GM19351 (cell line): ENCODE measurements at regions not wholly inside any gene's neighbourhood (a gene's known extent, or its start where the extent isn't known, plus 50 kb on each side); places are given as distances from the start of the nearest gene placed in this dataset.
A peak's percentile ranks its signal among the peaks of the same experiment; 100 is the strongest.
"Not testable (repeated sequence)": the region's sequence is repeated elsewhere in the genome, so short reads cannot be mapped to it uniquely, and the experiment has no call there.

Experiments used
- ATAC-seq: cut with Tn5 transposase; IDR thresholded peaks from one replicate; pipeline ENCODE4 v1.9.1; 2021; ENCODE audit warnings: mild to moderate bottlenecking, moderate library complexity; ENCODE audit not compliant: unreplicated experiment

DNA sequence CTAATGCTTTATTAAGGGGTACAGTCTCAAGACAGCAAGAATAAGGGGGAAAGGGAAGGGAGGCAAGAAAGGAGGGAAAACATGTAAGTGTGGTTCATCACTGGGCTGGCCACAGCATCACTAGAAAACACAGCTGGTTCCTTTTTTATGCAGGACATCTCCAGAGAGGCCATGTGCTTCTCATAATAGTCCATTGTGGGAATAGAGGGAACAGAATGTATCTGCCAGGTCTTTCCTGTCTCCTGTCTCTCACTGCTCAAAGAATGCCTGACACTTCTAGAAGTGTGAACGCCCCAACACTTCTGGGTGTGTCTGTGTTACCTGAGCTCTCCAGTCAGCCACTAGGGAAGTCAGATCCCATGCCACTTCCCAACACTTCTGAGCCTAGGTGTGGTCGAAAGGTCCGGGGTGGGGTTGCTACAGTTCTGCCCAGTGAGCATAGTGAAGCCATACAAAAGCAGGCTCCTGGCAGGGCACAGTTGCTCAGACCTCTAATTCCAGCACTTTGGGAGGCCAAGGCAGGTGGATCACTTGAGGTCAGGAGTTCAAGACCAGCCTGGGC lies 255.6 kb upstream of the SLC30A5 start:
- ATAC-seq, result no peak

GRCh38 chr5:68839019-68839552 lies 254.7 kb upstream of the SLC30A5 start:
- no peak for ATAC-seq

DNA sequence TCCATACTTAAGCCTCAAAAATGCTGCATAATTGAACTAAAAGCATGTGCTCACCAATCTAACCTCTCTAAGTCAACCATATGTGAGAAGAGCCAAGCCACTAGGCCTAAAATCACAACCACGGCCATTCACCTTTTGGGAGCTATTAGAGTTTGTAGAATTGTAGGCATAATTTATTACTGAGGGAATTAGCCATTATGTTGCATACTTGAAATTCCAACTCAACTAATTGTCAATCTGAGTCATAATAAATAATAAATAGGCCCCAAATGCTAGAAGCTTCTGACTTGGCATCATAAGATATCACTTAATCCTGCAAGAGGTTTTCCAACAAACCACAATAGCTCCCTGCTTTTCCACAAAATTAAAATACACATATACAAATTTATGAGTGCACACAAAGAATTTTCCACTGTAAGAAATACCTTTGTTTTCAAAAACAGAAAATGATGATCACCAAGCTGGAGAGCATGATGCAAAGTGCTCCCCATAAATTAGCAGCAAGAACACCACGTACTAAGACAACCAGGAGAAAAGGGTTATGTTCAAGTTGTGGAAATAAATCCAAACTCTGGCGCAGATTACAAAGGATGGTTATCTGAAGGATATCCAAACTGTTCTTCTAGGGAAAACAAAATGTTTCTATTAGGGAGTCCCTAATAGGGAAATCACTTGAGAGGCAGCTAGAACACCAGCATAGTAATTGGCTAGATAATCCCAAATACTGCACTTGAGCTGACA lies 250.0 kb upstream of the SLC30A5 start:
- ATAC-seq, result no peak

DNA sequence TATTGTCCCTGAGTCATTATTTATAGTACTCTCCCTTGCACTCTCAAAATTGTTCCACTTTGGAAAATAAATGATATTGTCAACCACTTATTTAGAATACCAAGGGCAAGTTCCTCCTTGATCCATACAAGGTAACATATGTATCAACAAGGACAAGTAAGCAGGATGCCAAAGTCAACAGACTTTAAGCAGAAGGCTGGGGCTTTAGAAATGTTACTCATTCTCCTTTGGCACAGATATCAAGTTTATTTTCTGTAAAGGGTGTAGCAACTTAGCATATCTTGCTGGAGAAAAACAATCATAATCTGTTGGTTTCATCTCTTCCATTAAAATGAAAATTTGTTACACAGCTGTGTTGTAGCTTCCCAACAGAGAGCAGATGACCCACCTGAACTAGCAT lies 248.7 kb upstream of the SLC30A5 start:
- no peak for ATAC-seq

- no peak for ATAC-seq
Observed at GRCh38 chr5:68846828-68847227, 247.0 kb upstream of the SLC30A5 start.

DNA sequence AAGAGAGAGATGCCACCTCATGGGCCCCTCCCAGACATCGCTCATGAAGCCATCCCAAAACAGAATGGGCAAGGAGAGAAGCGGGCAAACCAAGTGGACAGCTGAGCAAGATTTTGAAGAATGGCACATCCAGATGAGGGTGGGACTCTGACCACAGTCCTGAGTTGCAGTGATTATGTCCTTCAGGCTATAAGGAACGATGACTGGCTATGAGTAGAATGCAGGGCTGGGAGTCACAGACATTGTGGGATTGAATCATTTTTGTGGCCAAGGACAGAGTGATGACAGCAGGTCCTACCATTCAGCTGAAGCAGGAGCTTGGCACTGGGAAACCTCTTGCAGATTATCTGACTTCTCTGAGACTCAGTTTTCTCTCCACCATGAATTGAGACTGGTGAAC lies 245.7 kb upstream of the SLC30A5 start:
- no peak for ATAC-seq

GRCh38 chr5:68849103-68849502 lies 244.7 kb upstream of the SLC30A5 start:
- ATAC-seq, result no peak

DNA sequence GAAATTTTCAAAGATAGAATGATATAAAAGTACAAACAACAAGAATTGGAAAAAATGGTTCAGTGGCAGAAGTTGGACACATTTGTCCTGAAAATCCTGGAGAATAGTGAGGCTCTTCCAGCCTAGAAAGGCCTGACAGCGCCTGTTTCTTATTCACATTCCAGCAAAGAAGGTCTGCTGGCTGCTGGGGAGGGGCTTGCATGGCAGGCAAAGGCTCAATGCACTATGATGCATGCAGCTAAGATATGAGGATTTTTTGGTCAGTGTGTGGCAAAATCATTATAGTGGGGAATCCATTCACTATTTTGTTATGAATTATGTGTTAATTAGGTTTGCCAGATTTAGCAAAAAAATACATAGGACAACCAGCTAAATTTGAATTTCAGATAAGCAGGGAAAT lies 243.9 kb upstream of the SLC30A5 start:
- ATAC-seq, result no peak

GRCh38 chr5:68861099-68861498 lies 232.7 kb upstream of the SLC30A5 start:
- ATAC-seq, result no peak

GRCh38 chr5:68862560-68862959 lies 231.3 kb upstream of the SLC30A5 start:
- no peak for ATAC-seq

GRCh38 chr5:68865192-68865591 lies 228.6 kb upstream of the SLC30A5 start:
- not testable (repeated sequence) for ATAC-seq

DNA sequence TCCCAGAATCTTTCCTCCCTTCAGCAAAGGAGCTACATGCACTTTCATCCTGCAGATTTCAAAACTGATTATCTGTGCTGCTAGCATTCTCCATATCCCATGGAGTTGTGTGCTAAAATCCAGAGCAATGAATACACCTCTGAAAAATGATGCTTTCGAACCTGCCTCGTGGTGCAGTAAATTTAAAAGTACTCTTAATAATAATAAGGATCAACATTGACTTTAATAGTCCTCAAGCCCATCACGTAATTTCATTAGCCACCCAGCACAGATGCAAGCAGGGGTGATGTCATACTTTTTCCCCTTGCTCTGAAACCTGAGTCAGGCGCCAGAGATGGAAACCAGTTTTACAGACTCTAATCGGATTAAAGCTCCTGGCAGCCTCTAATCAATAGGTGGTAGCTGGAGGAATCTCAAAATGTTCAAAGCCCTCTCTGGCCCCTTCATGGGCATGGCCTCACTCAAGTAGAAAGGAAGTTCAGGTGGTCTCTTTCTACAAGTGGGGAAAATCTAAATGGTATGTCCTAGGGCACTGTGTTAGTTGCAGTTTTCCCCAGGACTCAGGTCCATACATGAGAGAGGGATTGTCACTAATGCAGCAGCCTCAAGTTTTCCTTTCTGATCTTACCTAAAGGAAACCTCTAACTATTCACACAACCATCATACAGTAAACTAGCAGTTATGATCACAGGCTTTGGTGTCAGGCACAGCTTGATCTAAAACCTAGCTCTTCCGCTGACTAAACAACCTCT lies 221.6 kb upstream of the SLC30A5 start:
- no peak for ATAC-seq

DNA sequence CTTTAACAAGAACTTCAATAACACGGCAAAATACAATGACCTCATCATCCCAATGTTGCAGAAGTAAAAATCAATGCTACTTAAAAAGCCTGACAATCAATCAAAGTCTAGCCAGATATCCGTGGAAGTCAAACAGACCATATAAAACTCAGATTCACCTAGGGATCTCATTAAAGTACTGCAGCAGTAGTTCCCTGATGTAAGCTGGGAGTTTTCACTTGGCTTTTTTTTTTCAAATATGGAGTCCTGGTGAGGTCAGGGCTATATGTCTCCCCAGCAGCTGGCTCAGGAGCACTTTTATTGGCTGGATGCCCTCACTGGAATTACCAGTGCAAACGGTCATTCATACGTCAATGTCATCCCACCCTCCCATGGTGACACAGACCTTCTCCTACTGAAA lies 220.6 kb upstream of the SLC30A5 start:
- ATAC-seq, result no peak

DNA sequence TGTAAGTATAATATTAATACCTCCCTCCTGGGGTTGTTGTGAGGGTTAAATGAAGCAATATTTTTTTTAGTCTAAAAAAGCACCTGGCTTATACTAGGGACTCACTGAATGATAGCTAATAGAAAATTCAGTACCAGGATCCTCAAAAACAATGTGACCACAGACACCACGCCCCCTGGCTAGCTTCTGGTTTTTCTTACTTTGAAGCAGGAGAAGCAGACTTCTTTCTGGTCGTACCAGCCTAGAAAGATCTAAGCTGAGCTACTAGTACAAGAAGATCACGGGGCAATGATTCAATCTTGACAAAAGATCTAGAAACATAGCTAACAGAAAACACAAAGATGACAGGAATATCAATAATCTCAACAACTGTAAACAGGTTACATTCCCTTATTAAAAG lies 218.5 kb upstream of the SLC30A5 start:
- ATAC-seq, result no peak

- ATAC-seq, result no peak
Observed at GRCh38 chr5:68883436-68883835, 210.4 kb upstream of the SLC30A5 start.

- no peak for ATAC-seq
Observed at GRCh38 chr5:68884144-68884754, 209.6 kb upstream of the SLC30A5 start.

GRCh38 chr5:68884883-68885282 lies 208.9 kb upstream of the SLC30A5 start:
- peak; percentile 53 for ATAC-seq

DNA sequence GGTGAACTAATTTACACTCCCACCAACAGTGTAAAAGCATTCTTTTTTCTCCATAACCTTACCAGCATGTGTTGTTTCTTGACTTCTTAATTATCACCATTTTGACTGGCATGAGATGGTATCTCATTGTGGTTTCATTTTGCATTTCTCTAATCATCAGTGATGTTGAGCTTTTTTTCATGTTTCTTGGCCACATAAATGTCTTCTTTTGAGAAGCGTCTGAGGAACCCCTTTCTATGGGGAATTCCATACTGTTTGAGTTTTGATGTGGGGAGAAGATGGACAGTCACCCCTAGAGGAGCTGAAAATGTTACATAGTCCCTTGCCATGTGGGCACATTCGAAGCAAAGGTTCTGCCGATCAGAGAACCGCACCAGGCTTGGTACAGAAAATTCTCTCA lies 207.0 kb upstream of the SLC30A5 start:
- no peak for ATAC-seq

DNA sequence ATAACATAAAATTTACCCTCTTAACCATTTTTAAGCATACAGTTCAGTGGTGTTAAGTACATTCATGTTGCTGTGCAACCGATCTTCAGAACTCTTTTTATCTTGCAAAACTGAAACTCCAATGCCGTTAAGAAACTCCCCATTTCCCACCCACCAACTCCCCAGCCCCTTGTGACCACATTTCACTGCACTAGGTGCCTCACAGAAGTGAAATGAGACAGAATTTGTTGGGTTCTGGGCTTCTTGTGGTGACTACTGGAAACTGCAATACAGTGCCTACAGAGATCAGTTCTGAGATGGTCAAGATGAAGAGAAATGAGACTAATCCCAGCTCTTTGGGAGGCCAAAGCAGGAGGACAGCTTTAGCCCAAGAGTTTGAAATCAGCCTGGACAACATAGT lies 202.1 kb upstream of the SLC30A5 start:
- ATAC-seq, result peak; percentile 95

DNA sequence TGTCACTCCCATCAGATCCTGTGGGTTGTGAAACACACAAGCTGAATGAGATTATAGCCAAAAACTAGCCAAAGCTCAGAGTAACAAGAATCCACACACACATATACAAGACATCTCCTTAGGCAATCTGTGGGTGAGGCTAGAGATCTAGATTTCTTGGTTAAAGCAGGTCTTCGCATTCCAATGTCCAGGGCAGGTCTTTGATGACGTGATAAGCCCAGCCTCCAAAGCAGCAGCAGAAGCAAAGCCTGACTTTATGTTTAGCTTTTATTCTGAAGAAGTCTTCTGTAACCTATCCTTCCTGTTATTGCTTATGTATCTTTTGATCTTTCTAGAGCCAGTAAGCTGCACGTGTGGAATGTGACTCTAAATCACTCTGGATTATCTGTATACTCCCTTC lies 199.1 kb upstream of the SLC30A5 start:
- no peak for ATAC-seq

- no peak for ATAC-seq
Observed at GRCh38 chr5:68898951-68899471, 194.8 kb upstream of the SLC30A5 start.
